HepG2 (cell line): ENCODE measurements at regions not wholly inside any gene's neighbourhood (a gene's known extent, or its start where the extent isn't known, plus 50 kb on each side); places are given as distances from the start of the nearest gene placed in this dataset.

ENCODE experiments used
- CSRNP1 ChIP-seq: sonication (generic); formaldehyde crosslinking; IDR thresholded peaks from 2 replicates; pipeline ENCODE4 v1.8.1; 2023; ENCODE audit warnings: mild to moderate bottlenecking, missing genetic modification reagents
- FIP1L1 ChIP-seq: fragments of 200-400 bp; formaldehyde crosslinking; IDR thresholded peaks from 2 replicates; pipeline ENCODE4 v1.6.1; 2018; ENCODE audit warnings: low read depth, mild to moderate bottlenecking, low read length, moderate library complexity, borderline replicate concordance; ENCODE audit not compliant: insufficient read depth
- FOXA1 ChIP-seq, 2 experiments: fragments of 450-650 bp in 1 of 2; sonication (generic) in 1 of 2; formaldehyde crosslinking in 1 of 2; IDR thresholded peaks; 2 replicates each; pipeline versions ENCODE4 v1.4.0 to v1.6.1; 2016 to 2020; ENCODE audit warnings: missing genetic modification reagents in 1 of 2
- GTF2F1 ChIP-seq: fragments of 150-350 bp; IDR thresholded peaks from 2 replicates; pipeline ENCODE4 v1.6.1; 2014; ENCODE audit warnings: low read length
- HOMEZ ChIP-seq: IDR thresholded peaks from 2 replicates; pipeline ENCODE4 v1.6.1; 2016; ENCODE audit warnings: low read depth
- MED13 ChIP-seq: sonication (generic); formaldehyde crosslinking; IDR thresholded peaks from 2 replicates; pipeline ENCODE4 v1.5.0; 2020; ENCODE audit warnings: missing genetic modification reagents
- NPAS2 ChIP-seq: sonication (generic); formaldehyde crosslinking; IDR thresholded peaks from 2 replicates; pipeline ENCODE4 v1.8.0; 2022; ENCODE audit warnings: mild to moderate bottlenecking, missing genetic modification reagents, borderline replicate concordance
- PBX3 ChIP-seq: sonication (generic); formaldehyde crosslinking; IDR thresholded peaks from 2 replicates; pipeline ENCODE4 v1.8.1; 2023; ENCODE audit warnings: missing genetic modification reagents, inconsistent platforms, borderline replicate concordance
- PITX1 ChIP-seq: sonication (generic); formaldehyde crosslinking; IDR thresholded peaks from 2 replicates; pipeline ENCODE4 v1.5.1; 2020; ENCODE audit warnings: mild to moderate bottlenecking, missing genetic modification reagents
- RBM22 ChIP-seq: fragments of 200-400 bp; formaldehyde crosslinking; optimal IDR thresholded peaks from 2 replicates; pipeline ENCODE3; 2017; ENCODE audit warnings: mild to moderate bottlenecking, low read length, moderate library complexity
- SNAPC4 ChIP-seq: sonication (generic); formaldehyde crosslinking; IDR thresholded peaks from 2 replicates; pipeline ENCODE4 v1.4.0; 2020; ENCODE audit warnings: mild to moderate bottlenecking, missing genetic modification reagents
- SP5 ChIP-seq: IDR thresholded peaks from 2 replicates; pipeline ENCODE4 v1.6.1; 2016; ENCODE audit warnings: low read depth, borderline replicate concordance
- TBX2 ChIP-seq: sonication (generic); formaldehyde crosslinking; IDR thresholded peaks from 2 replicates; pipeline ENCODE4 v1.5.0; 2020; ENCODE audit warnings: missing genetic modification reagents, mild to moderate bottlenecking, borderline replicate concordance
- TCF12 ChIP-seq, 2 experiments: fragments of 450-650 bp in 1 of 2; sonication (generic) in 1 of 2; formaldehyde crosslinking in 1 of 2; IDR thresholded peaks; 2 replicates each; pipeline versions ENCODE4 v1.6.1 to v1.8.0; 2017 to 2022; ENCODE audit warnings: antibody characterized with exemption in 1 of 2, mild to moderate bottlenecking in 1 of 2, missing genetic modification reagents in 1 of 2, moderate library complexity in 1 of 2
- ZBTB25 ChIP-seq: IDR thresholded peaks from 2 replicates; pipeline ENCODE4 v1.6.1; 2018; ENCODE audit warnings: missing genetic modification reagents
- ZNF256 ChIP-seq: sonication (generic); formaldehyde crosslinking; conservative IDR thresholded peaks from 2 replicates; pipeline ENCODE4 v1.4.0; 2020; ENCODE audit warnings: missing genetic modification reagents
- ZNF337 ChIP-seq: sonication (generic); formaldehyde crosslinking; IDR thresholded peaks from 2 replicates; pipeline ENCODE4 v1.5.1; 2020; ENCODE audit warnings: missing genetic modification reagents, low read depth, mild to moderate bottlenecking, borderline replicate concordance

GRCh38 chr15:100715571-100716455 lies 113.4 kb downstream of the ASB7 start (continued):
- peak; percentile 98 for TF ChIP-seq TBX2 (CRISPR knock-in tag)
- no peak for TF ChIP-seq MED13 (CRISPR knock-in tag)
- no peak for TF ChIP-seq NPAS2 (CRISPR knock-in tag)
- TF ChIP-seq HOMEZ (CRISPR knock-in tag): peak; percentile 90
- TF ChIP-seq RBM22: no peak
- TF ChIP-seq CSRNP1: 0 out of 2 replicates have a peak, but pooled peaks have one; percentile 44
- TF ChIP-seq FIP1L1: no peak
- peak; percentile 27; the same call in 1 of the 2 replicates for TF ChIP-seq SNAPC4
- no peak for TF ChIP-seq SP5
- TF ChIP-seq GTF2F1: no peak
- TF ChIP-seq PITX1 (CRISPR knock-in tag): peak; percentile 90
- TF ChIP-seq PBX3 (CRISPR knock-in tag): no peak
- TF ChIP-seq ZNF256 (CRISPR knock-in tag): no peak
- no peak for TF ChIP-seq ZNF337
- TF ChIP-seq ZBTB25 (CRISPR knock-in tag): no peak
- no peak for TF ChIP-seq TCF12 (IDR thresholded peaks at IDR 0.05)
- TF ChIP-seq TCF12 (CRISPR knock-in tag; IDR thresholded peaks at IDR 0.05): peak; percentile 82; the same call in 1 of the 2 replicates
- no peak for TF ChIP-seq FOXA1 (IDR thresholded peaks at IDR 0.05)
- peak; percentile 91 for TF ChIP-seq FOXA1 (CRISPR knock-in tag; IDR thresholded peaks at IDR 0.05)
